ENCODE measurements at regions not wholly inside any gene's neighbourhood (a gene's known extent, or its start where the extent isn't known, plus 50 kb on each side); places are given as distances from the start of the nearest gene placed in this dataset.
"Not testable (repeated sequence)": the region's sequence is repeated elsewhere in the genome, so short reads cannot be mapped to it uniquely, and the experiment has no call there.

DNA sequence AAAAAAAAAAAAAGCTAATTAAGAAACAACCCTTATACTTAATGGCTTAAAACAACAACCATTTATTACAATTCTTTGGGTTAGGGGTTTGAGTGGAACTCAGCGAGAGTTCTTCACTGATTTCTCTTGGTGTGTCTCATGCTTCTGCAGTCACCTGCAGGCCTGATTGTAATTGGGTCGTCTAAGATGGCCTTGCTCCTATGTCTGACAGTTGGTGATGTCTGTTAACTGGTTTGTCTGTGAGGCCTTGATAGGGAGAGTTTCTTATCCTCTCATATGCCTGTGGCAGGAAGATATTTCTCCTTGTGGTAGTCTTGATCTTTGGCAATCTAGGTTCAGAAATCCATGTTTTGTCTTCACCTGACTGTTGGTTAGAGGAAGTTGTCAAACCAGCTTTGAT, 85.2 kb upstream of the NUTM2F start:
- TF ChIP-seq, protein P1, sequence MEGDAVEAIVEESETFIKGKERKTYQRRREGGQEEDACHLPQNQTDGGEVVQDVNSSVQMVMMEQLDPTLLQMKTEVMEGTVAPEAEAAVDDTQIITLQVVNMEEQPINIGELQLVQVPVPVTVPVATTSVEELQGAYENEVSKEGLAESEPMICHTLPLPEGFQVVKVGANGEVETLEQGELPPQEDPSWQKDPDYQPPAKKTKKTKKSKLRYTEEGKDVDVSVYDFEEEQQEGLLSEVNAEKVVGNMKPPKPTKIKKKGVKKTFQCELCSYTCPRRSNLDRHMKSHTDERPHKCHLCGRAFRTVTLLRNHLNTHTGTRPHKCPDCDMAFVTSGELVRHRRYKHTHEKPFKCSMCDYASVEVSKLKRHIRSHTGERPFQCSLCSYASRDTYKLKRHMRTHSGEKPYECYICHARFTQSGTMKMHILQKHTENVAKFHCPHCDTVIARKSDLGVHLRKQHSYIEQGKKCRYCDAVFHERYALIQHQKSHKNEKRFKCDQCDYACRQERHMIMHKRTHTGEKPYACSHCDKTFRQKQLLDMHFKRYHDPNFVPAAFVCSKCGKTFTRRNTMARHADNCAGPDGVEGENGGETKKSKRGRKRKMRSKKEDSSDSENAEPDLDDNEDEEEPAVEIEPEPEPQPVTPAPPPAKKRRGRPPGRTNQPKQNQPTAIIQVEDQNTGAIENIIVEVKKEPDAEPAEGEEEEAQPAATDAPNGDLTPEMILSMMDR (IDR thresholded peaks at IDR 0.05), result not testable (repeated sequence)
- TF ChIP-seq POLR2A (IDR thresholded peaks at IDR 0.05), result not testable (repeated sequence)

All from right lobe of liver (tissue), 4 donors.